ENCODE measurements at regions not wholly inside any gene's neighbourhood (a gene's known extent, or its start where the extent isn't known, plus 50 kb on each side); places are given as distances from the start of the nearest gene placed in this dataset.

DNA sequence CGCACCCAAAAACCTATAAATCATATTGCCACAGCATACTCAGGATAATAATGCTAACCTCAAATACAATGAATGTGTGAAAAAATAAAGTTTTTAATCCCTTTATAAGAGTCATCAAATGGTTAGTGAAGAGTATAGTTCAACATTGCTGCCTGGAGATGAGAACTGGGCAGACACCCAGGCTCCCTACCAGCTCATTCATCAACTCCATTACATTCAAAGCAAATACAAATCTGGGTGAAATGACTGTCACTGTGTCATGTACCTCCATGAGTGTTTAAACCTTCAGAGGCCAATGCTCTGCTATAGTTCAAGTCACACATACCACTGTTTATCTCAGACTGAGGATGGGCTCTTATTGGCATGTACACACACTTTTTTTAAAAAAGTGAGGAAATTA lies 167.2 kb upstream of the KCNMB2 start (continued):
- TF ChIP-seq NR2C2 (CRISPR knock-in tag; IDR thresholded peaks at IDR 0.05) (no peak), IRF2 (CRISPR knock-in tag; IDR thresholded peaks at IDR 0.05; ENCODE audit: borderline replicate concordance, low read depth) (no peak), CREM (CRISPR knock-in tag; IDR thresholded peaks at IDR 0.05) (no peak), HMGA2 (CRISPR knock-in tag; IDR thresholded peaks at IDR 0.05) (no peak), ERG (CRISPR knock-in tag; IDR thresholded peaks at IDR 0.05) (no peak)
- TF ChIP-seq, protein P1, sequence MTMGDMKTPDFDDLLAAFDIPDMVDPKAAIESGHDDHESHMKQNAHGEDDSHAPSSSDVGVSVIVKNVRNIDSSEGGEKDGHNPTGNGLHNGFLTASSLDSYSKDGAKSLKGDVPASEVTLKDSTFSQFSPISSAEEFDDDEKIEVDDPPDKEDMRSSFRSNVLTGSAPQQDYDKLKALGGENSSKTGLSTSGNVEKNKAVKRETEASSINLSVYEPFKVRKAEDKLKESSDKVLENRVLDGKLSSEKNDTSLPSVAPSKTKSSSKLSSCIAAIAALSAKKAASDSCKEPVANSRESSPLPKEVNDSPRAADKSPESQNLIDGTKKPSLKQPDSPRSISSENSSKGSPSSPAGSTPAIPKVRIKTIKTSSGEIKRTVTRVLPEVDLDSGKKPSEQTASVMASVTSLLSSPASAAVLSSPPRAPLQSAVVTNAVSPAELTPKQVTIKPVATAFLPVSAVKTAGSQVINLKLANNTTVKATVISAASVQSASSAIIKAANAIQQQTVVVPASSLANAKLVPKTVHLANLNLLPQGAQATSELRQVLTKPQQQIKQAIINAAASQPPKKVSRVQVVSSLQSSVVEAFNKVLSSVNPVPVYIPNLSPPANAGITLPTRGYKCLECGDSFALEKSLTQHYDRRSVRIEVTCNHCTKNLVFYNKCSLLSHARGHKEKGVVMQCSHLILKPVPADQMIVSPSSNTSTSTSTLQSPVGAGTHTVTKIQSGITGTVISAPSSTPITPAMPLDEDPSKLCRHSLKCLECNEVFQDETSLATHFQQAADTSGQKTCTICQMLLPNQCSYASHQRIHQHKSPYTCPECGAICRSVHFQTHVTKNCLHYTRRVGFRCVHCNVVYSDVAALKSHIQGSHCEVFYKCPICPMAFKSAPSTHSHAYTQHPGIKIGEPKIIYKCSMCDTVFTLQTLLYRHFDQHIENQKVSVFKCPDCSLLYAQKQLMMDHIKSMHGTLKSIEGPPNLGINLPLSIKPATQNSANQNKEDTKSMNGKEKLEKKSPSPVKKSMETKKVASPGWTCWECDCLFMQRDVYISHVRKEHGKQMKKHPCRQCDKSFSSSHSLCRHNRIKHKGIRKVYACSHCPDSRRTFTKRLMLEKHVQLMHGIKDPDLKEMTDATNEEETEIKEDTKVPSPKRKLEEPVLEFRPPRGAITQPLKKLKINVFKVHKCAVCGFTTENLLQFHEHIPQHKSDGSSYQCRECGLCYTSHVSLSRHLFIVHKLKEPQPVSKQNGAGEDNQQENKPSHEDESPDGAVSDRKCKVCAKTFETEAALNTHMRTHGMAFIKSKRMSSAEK (CRISPR knock-in tag; IDR thresholded peaks at IDR 0.05; ENCODE audit: borderline replicate concordance): no peak

- ChIA-PET POLR2A (no interaction called here), CTCF (no interaction called here)
- ATAC-seq (no peak), DNase-seq (ENCODE audit: low spot score) (no peak)
- H3K27me3 Mint-ChIP-seq (ENCODE audit: low read depth): no peaks in the 10 kb centered on the region
- peaks cover 15% of the 10 kb centered on the region; the same call in 1 of the 2 replicates for H3K9me3 Mint-ChIP-seq
- TF ChIP-seq ELF4 (CRISPR knock-in tag; IDR thresholded peaks at IDR 0.05; ENCODE audit: low read depth): no peak
- no peak for TF ChIP-seq JAZF1 (CRISPR knock-in tag; IDR thresholded peaks at IDR 0.05)
- no peaks in the 10 kb centered on the region for H3K4me1 Mint-ChIP-seq
- H3K27ac Mint-ChIP-seq: no peak overlapping the region
- H3K36me3 Mint-ChIP-seq: no peaks in the 10 kb centered on the region
- no peak overlapping the region for H3K4me3 Mint-ChIP-seq
These were observed 166.4 kb upstream of the KCNMB2 start for GRCh38 chr3:178369811-178370210.

- Mint-ChIP-seq H3K9me3 (peaks cover 13% of the 10 kb centered on the region; the same call in 1 of the 2 replicates), H3K4me3 (no peak overlapping the region), H3K36me3 (no peaks in the 10 kb centered on the region), H3K27me3 (ENCODE audit: low read depth) (no peaks in the 10 kb centered on the region), H3K4me1 (no peaks in the 10 kb centered on the region), H3K27ac (no peak overlapping the region)
- POLR2A ChIA-PET: no interaction called here
- CTCF ChIA-PET: no interaction called here
- ATAC-seq: no peak
- no peak for DNase-seq (ENCODE audit: low spot score)
- TF ChIP-seq ZNF416 (CRISPR knock-in tag; IDR thresholded peaks at IDR 0.05) (no peak), NFYB (CRISPR knock-in tag; conservative IDR thresholded peaks at IDR 0.05; ENCODE audit: low read depth) (no peak), ZNF317 (CRISPR knock-in tag; IDR thresholded peaks at IDR 0.05; ENCODE audit: borderline replicate concordance, low read depth) (no peak), PRDM15 (CRISPR knock-in tag; IDR thresholded peaks at IDR 0.05) (no peak), GRHL2 (CRISPR knock-in tag; IDR thresholded peaks at IDR 0.05; ENCODE audit: insufficient replicate concordance, severe bottlenecking) (no peak)
- TF ChIP-seq, protein P2, sequence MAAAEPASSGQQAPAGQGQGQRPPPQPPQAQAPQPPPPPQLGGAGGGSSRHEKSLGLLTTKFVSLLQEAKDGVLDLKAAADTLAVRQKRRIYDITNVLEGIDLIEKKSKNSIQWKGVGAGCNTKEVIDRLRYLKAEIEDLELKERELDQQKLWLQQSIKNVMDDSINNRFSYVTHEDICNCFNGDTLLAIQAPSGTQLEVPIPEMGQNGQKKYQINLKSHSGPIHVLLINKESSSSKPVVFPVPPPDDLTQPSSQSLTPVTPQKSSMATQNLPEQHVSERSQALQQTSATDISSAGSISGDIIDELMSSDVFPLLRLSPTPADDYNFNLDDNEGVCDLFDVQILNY (CRISPR knock-in tag; IDR thresholded peaks at IDR 0.05): no peak
- TF ChIP-seq, protein P3, sequence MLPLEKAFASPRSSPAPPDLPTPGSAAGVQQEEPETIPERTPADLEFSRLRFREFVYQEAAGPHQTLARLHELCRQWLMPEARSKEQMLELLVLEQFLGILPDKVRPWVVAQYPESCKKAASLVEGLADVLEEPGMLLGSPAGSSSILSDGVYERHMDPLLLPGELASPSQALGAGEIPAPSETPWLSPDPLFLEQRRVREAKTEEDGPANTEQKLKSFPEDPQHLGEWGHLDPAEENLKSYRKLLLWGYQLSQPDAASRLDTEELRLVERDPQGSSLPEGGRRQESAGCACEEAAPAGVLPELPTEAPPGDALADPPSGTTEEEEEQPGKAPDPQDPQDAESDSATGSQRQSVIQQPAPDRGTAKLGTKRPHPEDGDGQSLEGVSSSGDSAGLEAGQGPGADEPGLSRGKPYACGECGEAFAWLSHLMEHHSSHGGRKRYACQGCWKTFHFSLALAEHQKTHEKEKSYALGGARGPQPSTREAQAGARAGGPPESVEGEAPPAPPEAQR (CRISPR knock-in tag; IDR thresholded peaks at IDR 0.05): no peak
- TF ChIP-seq, protein P4, sequence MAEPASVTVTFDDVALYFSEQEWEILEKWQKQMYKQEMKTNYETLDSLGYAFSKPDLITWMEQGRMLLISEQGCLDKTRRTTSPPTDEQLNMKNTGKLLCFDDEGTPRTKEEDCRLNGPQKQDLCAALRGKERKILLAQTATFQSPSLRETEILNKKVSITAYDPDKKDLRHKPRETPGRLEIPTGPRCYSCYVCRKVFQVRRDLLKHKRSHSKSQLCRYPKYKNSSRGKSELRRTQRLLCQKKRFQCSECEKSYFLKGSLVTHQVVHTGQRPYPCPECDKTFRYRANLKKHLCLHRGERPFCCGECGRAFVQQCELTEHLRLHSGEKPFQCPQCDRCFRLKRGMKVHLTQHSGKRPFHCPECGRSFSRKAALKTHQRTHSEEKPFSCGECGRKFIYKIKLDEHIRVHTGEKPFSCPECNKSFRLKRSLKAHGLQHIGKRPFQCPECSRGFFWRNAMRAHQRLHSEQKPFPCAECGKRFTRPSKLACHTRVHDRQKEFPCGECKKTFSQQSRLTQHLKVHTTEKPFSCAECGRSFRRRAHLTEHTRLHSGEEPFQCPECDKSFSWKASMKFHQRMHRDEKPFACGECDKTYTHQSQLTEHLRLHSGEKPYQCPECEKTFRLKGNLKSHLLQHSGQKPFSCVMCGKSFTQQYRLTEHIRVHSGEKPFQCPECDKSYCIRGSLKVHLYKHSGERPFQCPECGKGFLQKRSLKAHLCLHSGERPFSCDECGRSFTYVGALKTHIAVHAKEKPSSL (CRISPR knock-in tag; conservative IDR thresholded peaks at IDR 0.05): no peak
- TF ChIP-seq, protein P5, sequence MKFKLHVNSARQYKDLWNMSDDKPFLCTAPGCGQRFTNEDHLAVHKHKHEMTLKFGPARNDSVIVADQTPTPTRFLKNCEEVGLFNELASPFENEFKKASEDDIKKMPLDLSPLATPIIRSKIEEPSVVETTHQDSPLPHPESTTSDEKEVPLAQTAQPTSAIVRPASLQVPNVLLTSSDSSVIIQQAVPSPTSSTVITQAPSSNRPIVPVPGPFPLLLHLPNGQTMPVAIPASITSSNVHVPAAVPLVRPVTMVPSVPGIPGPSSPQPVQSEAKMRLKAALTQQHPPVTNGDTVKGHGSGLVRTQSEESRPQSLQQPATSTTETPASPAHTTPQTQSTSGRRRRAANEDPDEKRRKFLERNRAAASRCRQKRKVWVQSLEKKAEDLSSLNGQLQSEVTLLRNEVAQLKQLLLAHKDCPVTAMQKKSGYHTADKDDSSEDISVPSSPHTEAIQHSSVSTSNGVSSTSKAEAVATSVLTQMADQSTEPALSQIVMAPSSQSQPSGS (CRISPR knock-in tag; IDR thresholded peaks at IDR 0.05; ENCODE audit: borderline replicate concordance, low read depth): no peak
These were observed 165.8 kb upstream of the KCNMB2 start for GRCh38 chr3:178370387-178370786.
